Spleen (tissue), 7 donors: ENCODE measurements at regions not wholly inside any gene's neighbourhood (a gene's known extent, or its start where the extent isn't known, plus 50 kb on each side); places are given as distances from the start of the nearest gene placed in this dataset.

ENCODE experiments used
- POLR2A ChIP-seq, 3 donors: fragments of 450-650 bp; IDR thresholded peaks; one replicate each; pipeline ENCODE4 v1.5.1; 2017; ENCODE audit warnings: antibody characterized with exemption in 3 of 3, mild to moderate bottlenecking in 1 of 3
- POLR2AphosphoS5 ChIP-seq, 3 donors: sonication (generic); formaldehyde crosslinking; IDR thresholded peaks; one replicate each; pipeline ENCODE4 v1.5.1; 2017; ENCODE audit warnings: antibody characterized with exemption in 3 of 3
- TF ChIP-seq, protein P1 (sequence below), 11 experiments: fragments of 200-600 bp in 7 of 11; fragments of 450-650 bp in 4 of 11; sonication (generic) in 4 of 11; IDR thresholded peaks in 8 of 11; conservative IDR thresholded peaks in 3 of 11; 1 replicate in 7 of 11; 2 replicates in 4 of 11; pipeline versions ENCODE4 v1.4.0 to v1.8.0; 2016 to 2021; ENCODE audit warnings: antibody characterized with exemption in 11 of 11, inconsistent platforms in 4 of 11, mild to moderate bottlenecking in 1 of 11
- donor health status: DM: no; HTN: no; CAD: no; lungs with moderate emphysema.
- donor health status: DM: no; HTN: no; CAD: no.
- donor health status: DM: no; HTN: no; CAD: no.

DNA sequence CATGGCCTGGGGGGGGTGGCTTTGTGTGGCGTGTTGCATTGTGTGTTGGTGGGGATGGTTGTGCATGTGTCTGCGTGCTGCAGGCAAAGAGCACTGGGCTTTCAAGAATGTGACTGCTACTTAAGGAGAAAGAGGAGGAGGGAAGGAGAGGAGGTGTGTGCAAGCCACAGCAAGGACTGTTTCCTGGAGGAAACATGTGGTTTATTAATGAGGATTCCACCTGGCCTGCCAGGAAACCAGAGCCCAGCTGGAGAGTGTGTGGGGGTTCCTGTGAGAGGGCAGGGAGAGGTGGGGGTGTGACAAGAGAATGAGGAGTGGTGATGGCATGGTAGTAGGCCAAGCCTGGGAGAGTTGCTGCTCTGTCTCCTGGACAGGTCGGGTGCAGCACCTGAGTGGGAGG is 258.1 kb upstream of the ROPN1 start:
- TF ChIP-seq POLR2AphosphoS5 (IDR thresholded peaks at IDR 0.05), result peak in 1 of 3 donors; percentile 15
- TF ChIP-seq, protein P1, sequence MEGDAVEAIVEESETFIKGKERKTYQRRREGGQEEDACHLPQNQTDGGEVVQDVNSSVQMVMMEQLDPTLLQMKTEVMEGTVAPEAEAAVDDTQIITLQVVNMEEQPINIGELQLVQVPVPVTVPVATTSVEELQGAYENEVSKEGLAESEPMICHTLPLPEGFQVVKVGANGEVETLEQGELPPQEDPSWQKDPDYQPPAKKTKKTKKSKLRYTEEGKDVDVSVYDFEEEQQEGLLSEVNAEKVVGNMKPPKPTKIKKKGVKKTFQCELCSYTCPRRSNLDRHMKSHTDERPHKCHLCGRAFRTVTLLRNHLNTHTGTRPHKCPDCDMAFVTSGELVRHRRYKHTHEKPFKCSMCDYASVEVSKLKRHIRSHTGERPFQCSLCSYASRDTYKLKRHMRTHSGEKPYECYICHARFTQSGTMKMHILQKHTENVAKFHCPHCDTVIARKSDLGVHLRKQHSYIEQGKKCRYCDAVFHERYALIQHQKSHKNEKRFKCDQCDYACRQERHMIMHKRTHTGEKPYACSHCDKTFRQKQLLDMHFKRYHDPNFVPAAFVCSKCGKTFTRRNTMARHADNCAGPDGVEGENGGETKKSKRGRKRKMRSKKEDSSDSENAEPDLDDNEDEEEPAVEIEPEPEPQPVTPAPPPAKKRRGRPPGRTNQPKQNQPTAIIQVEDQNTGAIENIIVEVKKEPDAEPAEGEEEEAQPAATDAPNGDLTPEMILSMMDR (IDR thresholded peaks at IDR 0.05 in 8 of 11, conservative IDR thresholded peaks at IDR 0.05 in 3 of 11), result no peak
- TF ChIP-seq POLR2A (IDR thresholded peaks at IDR 0.05), result no peak
